GM12878 (cell line): ENCODE measurements at regions not wholly inside any gene's neighbourhood (a gene's known extent, or its start where the extent isn't known, plus 50 kb on each side); places are given as distances from the start of the nearest gene placed in this dataset.

Experiments used
- CEBPB ChIP-seq, 2 experiments: fragments of 150-350 bp in 1 of 2; IDR thresholded peaks; 2 replicates each; pipeline ENCODE4 v1.6.1; 2012 to 2014; ENCODE audit warnings: low read depth in 2 of 2, low read length in 2 of 2, borderline replicate concordance in 1 of 2, inconsistent platforms in 1 of 2
- CHD4 ChIP-seq: fragments of 200-600 bp; sonication (generic); IDR thresholded peaks from 2 replicates; pipeline ENCODE4 v1.6.1; 2016; ENCODE audit warnings: mild to moderate bottlenecking
- CUX1 ChIP-seq: IDR thresholded peaks from 2 replicates; pipeline ENCODE4 v1.6.1; 2012; ENCODE audit warnings: improper control_type of control experiment, low read depth, low read length; ENCODE audit not compliant: insufficient replicate concordance
- EGR1 ChIP-seq, 2 experiments: IDR thresholded peaks; 1 replicate in 1 of 2; 2 replicates in 1 of 2; pipeline ENCODE4 v1.6.1; 2011 to 2012; ENCODE audit warnings: low read depth in 2 of 2, low read length in 2 of 2, borderline replicate concordance in 1 of 2, mild to moderate bottlenecking in 1 of 2, moderate library complexity in 1 of 2
- EP300 ChIP-seq, 2 experiments: fragments of 150-350 bp in 1 of 2; IDR thresholded peaks; 2 replicates each; pipeline ENCODE4 v1.6.1; 2011 to 2012; ENCODE audit warnings: low read depth in 2 of 2, low read length in 2 of 2, borderline replicate concordance in 1 of 2, improper control_type of control experiment in 1 of 2, inconsistent platforms in 1 of 2; ENCODE audit not compliant: control insufficient read depth in 1 of 2
- ETV6 ChIP-seq, 2 experiments: fragments of 450-650 bp in 1 of 2; IDR thresholded peaks in 1 of 2; conservative IDR thresholded peaks in 1 of 2; 2 replicates each; pipeline ENCODE4 v1.6.1; 2014; ENCODE audit warnings: antibody characterized with exemption in 1 of 2, borderline replicate concordance in 1 of 2, low read depth in 1 of 2, mild to moderate bottlenecking in 1 of 2, moderate library complexity in 1 of 2
- FOS ChIP-seq: IDR thresholded peaks from 3 replicates; pipeline ENCODE4 v1.6.1; 2011; ENCODE audit warnings: borderline replicate concordance; ENCODE audit not compliant: insufficient read length; ENCODE audit errors: extremely low read depth
- MYC ChIP-seq: IDR thresholded peaks from 2 replicates; pipeline ENCODE4 v1.6.1; 2011; ENCODE audit warnings: mild to moderate bottlenecking, low read length, moderate library complexity, inconsistent platforms; ENCODE audit not compliant: insufficient read depth, insufficient replicate concordance, insufficient read length, severe bottlenecking
- NFIC ChIP-seq: IDR thresholded peaks from 2 replicates; pipeline ENCODE4 v1.6.1; 2012; ENCODE audit warnings: low read depth, mild to moderate bottlenecking, inconsistent platforms, low read length, moderate library complexity
- POLR2AphosphoS2 ChIP-seq: IDR thresholded peaks from 2 replicates; pipeline ENCODE4 v1.6.1; 2011; ENCODE audit warnings: low read depth, mild to moderate bottlenecking, low read length, improper control_type of control experiment, moderate library complexity
- SPI1 ChIP-seq: IDR thresholded peaks from 2 replicates; pipeline ENCODE4 v1.6.1; 2011; ENCODE audit warnings: low read depth, mild to moderate bottlenecking, low read length, moderate library complexity, borderline replicate concordance; ENCODE audit not compliant: insufficient read depth
- TCF7 ChIP-seq: IDR thresholded peaks from 2 replicates; pipeline ENCODE4 v1.6.1; 2014; ENCODE audit warnings: antibody characterized with exemption, borderline replicate concordance
- USF1 ChIP-seq: IDR thresholded peaks from 2 replicates; pipeline ENCODE4 v1.6.1; 2011; ENCODE audit warnings: borderline replicate concordance, low read depth, mild to moderate bottlenecking, moderate library complexity, mixed read lengths, low read length; ENCODE audit not compliant: insufficient read depth; ENCODE audit errors: extremely low read length
- TF ChIP-seq, protein P1 (sequence below), 3 experiments: IDR thresholded peaks in 2 of 3; conservative IDR thresholded peaks in 1 of 3; 2 replicates each; pipeline ENCODE4 v1.5.1; 2011; ENCODE audit warnings: low read depth in 3 of 3, low read length in 3 of 3, mild to moderate bottlenecking in 3 of 3, control low read depth in 2 of 3, moderate library complexity in 2 of 3, inconsistent platforms in 1 of 3, mixed read lengths in 1 of 3; ENCODE audit not compliant: control insufficient read depth in 2 of 3, insufficient read depth in 1 of 3; ENCODE audit errors: extremely low read depth in 1 of 3

DNA sequence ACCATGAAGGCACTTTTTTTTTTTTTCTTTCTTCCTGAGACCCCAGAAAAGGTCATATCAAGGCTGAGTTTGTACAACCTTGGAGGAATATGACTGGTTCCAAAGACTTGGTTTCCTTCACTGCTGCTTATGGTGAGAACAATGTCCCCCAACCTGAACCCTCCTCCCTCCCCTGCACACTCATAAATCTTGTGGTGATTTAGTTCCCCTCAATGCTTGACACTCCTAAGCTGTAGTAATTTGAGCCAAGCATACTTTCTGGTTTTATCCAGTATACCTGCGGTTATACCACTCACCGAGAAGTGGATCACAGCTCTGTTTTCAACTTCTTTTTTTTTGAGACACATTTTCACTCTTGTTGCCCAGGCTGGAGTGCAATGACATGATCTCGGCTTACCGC, 149.9 kb upstream of the KLF4 start:
- TF ChIP-seq CUX1 (no peak), POLR2AphosphoS2 (no peak), USF1 (no peak), NFIC (no peak), SPI1 (no peak), CEBPB (IDR thresholded peaks at IDR 0.05; ENCODE audit: borderline replicate concordance in 1 of 2, low read depth in 2 of 2, low read length in 2 of 2) (no peak), EGR1 (IDR thresholded peaks at IDR 0.05; ENCODE audit: borderline replicate concordance in 1 of 2, low read depth in 2 of 2, low read length in 2 of 2) (no peak), EP300 (IDR thresholded peaks at IDR 0.05; ENCODE audit: borderline replicate concordance in 1 of 2, control insufficient read depth in 1 of 2, low read depth in 2 of 2, low read length in 2 of 2) (no peak), TCF7 (no peak), FOS (no peak), ETV6 (conservative IDR thresholded peaks at IDR 0.05 in 1 of 2, IDR thresholded peaks at IDR 0.05 in 1 of 2; ENCODE audit: borderline replicate concordance in 1 of 2, low read depth in 1 of 2) (no peak), MYC (no peak), CHD4 (no peak)
- TF ChIP-seq, protein P1, sequence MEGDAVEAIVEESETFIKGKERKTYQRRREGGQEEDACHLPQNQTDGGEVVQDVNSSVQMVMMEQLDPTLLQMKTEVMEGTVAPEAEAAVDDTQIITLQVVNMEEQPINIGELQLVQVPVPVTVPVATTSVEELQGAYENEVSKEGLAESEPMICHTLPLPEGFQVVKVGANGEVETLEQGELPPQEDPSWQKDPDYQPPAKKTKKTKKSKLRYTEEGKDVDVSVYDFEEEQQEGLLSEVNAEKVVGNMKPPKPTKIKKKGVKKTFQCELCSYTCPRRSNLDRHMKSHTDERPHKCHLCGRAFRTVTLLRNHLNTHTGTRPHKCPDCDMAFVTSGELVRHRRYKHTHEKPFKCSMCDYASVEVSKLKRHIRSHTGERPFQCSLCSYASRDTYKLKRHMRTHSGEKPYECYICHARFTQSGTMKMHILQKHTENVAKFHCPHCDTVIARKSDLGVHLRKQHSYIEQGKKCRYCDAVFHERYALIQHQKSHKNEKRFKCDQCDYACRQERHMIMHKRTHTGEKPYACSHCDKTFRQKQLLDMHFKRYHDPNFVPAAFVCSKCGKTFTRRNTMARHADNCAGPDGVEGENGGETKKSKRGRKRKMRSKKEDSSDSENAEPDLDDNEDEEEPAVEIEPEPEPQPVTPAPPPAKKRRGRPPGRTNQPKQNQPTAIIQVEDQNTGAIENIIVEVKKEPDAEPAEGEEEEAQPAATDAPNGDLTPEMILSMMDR (IDR thresholded peaks at IDR 0.05 in 2 of 3, conservative IDR thresholded peaks at IDR 0.05 in 1 of 3; ENCODE audit: control insufficient read depth in 2 of 3, extremely low read depth in 1 of 3, insufficient read depth in 1 of 3, low read depth in 3 of 3, low read length in 3 of 3), result no peak
